ENCODE measurements at regions not wholly inside any gene's neighbourhood (a gene's known extent, or its start where the extent isn't known, plus 50 kb on each side); places are given as distances from the start of the nearest gene placed in this dataset.
"Not testable (repeated sequence)": the region's sequence is repeated elsewhere in the genome, so short reads cannot be mapped to it uniquely, and the experiment has no call there.

DNA sequence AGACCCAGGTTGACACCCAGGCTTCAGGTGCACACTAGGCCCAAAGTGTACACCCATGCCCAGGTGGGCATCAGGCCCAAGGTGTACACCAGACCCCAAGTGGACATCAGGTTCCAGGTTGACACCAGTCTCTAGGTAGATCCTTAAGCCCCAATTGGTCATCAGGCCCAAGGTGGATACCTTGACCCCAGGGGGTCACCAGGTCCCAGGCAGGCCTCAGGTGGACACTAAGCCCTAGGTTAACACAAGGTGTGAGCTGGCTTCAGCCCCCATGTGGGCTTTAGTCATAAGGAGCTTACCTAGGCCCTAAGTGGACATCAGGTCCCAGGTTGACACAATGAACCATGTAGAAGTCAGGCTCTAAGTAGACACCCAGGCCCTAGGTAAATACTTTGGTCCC, 200.1 kb downstream of the POTEG start:
- TF ChIP-seq CTCF, POLR2A (IDR thresholded peaks at IDR 0.05): not testable (repeated sequence)
